Sigmoid colon (tissue), 3 donors: ENCODE measurements at regions not wholly inside any gene's neighbourhood (a gene's known extent, or its start where the extent isn't known, plus 50 kb on each side); places are given as distances from the start of the nearest gene placed in this dataset.

Experiments
- POLR2A ChIP-seq, 2 donors: fragments of 450-650 bp; IDR thresholded peaks; one replicate each; pipeline ENCODE4 v1.6.1; 2016; ENCODE audit warnings: antibody characterized with exemption in 2 of 2, mild to moderate bottlenecking in 2 of 2, moderate library complexity in 2 of 2
- TF ChIP-seq, protein P1 (sequence below), 4 experiments: fragments of 450-650 bp in 3 of 4; fragments of 200-600 bp in 1 of 4; IDR thresholded peaks; one replicate each; pipeline ENCODE4 v1.5.1; 2016 to 2019; ENCODE audit warnings: antibody characterized with exemption in 4 of 4, mild to moderate bottlenecking in 3 of 4, moderate library complexity in 2 of 4

DNA sequence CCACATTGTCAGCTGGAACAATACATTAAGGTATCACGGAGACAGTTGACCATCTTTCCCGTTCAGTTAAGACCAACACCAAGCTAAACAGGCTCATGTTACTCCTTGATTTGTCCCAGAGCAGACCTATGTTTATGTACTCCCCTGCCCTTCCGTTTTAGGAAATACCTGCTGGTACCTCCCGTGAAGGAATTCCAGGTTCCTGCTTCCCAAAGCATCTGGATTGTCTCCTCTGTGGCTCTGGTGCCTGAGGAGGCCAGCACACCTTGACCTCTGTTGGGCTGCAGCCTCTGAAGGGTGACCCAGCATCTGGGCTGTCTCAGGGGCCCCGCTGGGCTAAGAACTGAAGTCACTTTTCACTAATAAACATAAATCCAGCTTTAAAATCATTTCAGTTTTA is 647.8 kb upstream of the MARCKS start:
- no peak for TF ChIP-seq POLR2A (IDR thresholded peaks at IDR 0.05)
- TF ChIP-seq, protein P1, sequence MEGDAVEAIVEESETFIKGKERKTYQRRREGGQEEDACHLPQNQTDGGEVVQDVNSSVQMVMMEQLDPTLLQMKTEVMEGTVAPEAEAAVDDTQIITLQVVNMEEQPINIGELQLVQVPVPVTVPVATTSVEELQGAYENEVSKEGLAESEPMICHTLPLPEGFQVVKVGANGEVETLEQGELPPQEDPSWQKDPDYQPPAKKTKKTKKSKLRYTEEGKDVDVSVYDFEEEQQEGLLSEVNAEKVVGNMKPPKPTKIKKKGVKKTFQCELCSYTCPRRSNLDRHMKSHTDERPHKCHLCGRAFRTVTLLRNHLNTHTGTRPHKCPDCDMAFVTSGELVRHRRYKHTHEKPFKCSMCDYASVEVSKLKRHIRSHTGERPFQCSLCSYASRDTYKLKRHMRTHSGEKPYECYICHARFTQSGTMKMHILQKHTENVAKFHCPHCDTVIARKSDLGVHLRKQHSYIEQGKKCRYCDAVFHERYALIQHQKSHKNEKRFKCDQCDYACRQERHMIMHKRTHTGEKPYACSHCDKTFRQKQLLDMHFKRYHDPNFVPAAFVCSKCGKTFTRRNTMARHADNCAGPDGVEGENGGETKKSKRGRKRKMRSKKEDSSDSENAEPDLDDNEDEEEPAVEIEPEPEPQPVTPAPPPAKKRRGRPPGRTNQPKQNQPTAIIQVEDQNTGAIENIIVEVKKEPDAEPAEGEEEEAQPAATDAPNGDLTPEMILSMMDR (IDR thresholded peaks at IDR 0.05): no peak
